HL-60/S4 (cell line): ENCODE measurements at regions not wholly inside any gene's neighbourhood (a gene's known extent, or its start where the extent isn't known, plus 50 kb on each side); places are given as distances from the start of the nearest gene placed in this dataset.

Experiments
- in situ Hi-C: fragments of 300-500 bp; cut with MboI; formaldehyde crosslinking; loops from 2 replicates; pipeline ENCODE4 v1.14.3; 2022; ENCODE audit warnings: low sequenced_read_pairs

DNA sequence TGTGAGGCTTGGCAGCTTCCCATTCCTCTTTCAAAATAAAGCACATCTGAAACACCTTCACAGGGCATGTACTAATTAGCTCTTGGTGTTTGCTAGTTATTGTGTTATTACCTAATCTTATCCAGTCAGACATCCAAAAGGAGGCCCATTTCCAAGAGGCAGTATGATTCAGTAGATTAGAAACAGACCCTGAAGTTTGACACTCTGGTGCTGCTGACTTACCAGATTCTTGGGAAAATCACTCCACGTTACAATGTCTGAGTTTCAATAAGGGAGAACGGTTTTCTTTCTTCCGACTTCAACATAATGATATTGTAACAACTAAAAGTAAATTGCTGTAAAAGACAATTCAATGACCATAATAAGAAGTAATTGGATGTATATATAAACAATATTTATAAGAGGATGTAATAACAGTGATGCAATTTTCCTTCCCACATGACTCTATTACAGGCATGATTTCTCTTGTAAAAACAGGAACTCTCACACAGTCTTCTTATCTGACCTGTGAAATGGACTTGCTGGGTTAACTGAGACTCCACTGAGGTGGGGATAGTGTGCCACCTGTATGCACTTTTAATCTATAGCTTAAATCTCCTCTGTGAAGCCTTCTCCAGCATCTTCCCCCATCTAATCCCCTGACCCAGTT lies 181.3 kb upstream of the ELL2 start:
- in situ Hi-C loops = no loop called here

DNA sequence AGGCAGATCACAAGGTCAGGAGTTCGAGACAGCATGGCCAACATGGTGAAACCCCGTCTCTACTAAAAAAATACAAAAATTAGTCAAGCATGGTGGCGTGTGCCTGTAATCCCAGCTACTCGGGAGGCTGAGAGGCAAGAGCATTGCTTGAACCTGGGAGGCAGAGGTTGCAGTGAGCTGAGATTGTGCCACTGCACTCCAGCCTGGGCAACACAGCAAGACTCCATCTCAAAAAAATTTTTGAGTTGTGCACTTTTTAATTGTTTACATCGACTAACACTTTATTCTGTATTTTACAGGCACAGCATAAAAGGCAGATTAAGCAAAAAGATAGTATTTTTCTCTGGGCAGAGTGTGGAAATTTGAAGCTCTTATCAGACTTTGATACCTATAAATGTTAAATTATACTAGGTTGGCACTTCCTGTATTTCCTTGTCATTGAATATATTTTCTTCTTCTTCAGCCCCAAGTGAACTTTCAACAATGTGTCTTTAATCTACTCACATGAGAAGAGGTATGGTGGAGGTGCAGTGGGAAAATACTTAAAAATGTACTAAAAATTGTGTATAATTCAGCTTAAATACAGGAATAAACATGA lies 180.6 kb upstream of the ELL2 start:
- in situ Hi-C loops = no loop called here

- in situ Hi-C loops = no loop called here
Observed at GRCh38 chr5:96141749-96142148, 180.1 kb upstream of the ELL2 start.

DNA sequence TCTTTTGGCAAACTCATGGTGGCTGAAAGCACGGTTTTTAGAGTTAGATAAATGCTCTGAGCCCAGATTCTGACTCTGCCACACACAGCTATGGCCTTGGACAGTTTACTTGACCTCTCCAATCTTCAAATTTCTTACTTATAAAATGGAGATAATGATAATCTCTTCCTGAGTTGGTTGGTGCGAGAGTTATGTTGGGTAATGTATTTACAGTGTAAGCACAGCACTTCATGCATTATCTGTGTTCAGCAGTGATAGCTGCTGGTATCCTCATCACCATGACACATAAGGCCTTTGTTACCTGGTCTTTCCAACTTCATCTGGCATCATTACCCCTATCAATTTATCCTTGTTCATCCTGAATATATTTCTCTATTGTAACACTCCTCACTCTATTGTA lies 178.8 kb upstream of the ELL2 start:
- in situ Hi-C loops = no loop called here

DNA sequence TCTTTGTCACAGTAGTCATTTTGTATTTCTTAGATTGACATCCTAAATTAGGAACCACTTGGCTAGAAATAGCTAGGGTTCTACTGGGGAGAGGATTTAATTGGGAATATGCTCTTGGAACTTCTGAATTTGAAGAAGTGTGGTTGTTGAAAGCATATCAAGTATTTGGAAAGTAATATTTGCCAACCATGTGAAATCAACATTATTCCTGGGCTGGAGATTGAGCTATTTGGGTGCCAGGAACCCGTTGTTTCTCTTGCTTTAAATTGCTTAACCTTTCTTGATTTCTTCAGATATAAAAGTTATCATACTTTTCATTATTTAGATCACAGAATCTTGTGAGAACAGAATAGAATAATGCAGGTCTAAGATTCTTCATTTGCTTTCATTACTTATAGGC lies 178.4 kb upstream of the ELL2 start:
- in situ Hi-C loops = no loop called here

GRCh38 chr5:96134886-96135285 lies 173.2 kb upstream of the ELL2 start:
- in situ Hi-C loops = no loop called here

DNA sequence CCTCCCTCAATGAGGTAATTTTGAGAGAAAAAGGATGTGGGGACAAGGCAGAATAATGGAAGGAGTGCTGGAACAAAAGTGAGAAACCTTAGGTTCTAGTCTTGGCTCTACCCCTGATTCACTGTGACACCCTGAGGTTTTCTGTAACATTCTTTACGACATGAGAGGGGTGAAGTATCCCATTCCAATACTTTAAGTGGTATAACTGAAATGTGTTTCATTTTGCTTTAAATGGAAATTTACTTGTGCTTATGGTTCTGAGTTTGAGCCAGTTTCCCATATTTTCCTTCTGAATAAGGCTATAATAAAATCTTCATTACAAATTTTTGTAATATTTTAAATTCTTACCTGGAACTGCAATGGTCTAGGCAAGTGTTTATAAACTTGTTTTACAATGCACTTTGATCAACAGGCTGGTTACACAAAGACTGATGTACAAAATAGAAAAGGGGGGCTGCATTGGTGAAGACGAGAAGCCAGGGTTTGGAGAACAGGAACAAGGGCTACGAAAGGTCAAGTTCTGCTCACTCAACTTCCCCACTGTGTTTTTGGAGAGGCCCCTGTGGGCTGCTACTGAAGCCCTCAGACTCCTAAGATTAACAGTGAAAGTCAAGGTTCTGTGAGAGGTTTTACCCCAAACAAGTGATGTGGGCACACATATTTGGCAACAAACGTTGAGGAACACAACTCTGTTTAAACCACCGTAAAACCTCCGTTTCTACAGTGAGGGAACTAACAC lies 171.9 kb upstream of the ELL2 start:
- in situ Hi-C loops = no loop called here

DNA sequence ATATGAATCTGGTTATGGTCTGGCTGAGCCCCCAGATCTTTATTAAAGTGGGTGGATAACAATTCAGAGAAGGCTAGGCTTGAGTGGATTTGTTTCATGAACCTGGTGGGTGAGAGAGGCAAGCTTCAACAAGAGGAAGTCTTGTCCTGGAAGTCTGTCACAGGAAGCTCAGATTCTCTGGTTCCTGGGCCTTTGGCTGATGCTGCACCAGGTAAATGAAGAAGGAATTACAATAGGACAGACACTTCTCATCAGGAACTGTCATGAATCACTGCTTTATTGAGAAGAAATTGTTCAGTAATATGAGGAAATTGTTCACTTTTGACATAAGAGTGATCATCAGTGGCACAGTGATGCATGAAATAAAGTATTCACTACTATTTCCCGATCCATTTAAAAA lies 167.6 kb upstream of the ELL2 start:
- in situ Hi-C loops = no loop called here

GRCh38 chr5:96128204-96128864 lies 166.7 kb upstream of the ELL2 start:
- in situ Hi-C loops = no loop called here

- in situ Hi-C loops = no loop called here
Observed at GRCh38 chr5:96127538-96127937, 165.9 kb upstream of the ELL2 start.

DNA sequence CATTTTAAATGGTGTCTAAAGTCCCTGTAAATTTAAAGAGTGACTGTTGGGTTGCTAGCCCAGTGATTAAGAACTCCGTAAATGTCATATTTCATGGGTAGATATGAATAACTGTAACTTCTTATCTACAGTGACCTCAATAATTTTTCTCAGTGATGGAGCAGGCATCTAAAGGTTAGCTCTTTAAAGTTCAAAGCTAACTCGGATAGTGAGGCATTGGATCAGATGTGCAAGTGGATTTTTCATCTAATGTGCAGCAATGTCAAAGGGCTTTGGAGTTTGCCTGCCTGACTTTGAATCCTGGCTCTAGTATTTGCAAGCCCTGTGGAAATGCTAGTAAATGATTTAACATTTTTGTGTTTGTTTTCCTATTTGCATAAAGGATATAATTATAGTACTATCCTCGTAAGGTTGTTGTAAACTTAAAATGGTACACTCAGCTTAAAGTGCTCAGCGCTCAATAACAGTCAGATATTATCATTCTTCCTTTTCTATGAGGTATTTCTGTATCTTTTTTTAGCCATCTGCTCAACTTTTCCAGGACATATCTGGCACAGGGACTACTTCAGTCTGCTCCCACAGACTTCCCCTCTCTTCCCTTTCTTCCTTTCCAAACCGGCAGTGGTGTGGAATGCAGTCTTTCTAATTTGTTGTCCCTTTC lies 163.7 kb upstream of the ELL2 start:
- in situ Hi-C loops = no loop called here

GRCh38 chr5:96124589-96124988 lies 162.9 kb upstream of the ELL2 start:
- in situ Hi-C loops = no loop called here

GRCh38 chr5:96123418-96123817 lies 161.8 kb upstream of the ELL2 start:
- in situ Hi-C loops = no loop called here

DNA sequence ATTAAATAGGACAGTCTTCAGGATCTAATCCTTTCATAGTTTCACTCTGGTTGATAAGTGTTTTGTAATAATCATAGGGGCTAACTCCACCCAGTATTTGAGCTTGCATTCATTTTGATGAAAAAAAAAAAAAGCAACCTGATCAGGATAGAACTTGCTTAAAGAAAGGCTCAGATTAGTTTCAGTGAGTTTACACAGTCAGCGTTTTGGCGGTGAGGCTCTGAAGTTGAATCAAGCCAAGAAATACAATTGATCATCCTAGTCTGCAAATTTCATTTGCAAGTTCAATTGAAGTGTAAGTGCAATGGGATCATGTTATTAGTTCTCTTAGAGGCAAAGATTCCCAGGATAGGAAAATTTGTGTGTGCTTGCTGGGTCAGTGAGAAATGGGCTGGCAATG lies 159.7 kb upstream of the ELL2 start:
- in situ Hi-C loops = no loop called here

GRCh38 chr5:96120120-96120519 lies 158.5 kb upstream of the ELL2 start:
- in situ Hi-C loops = no loop called here

GRCh38 chr5:96117771-96118651 lies 156.4 kb upstream of the ELL2 start:
- in situ Hi-C loops = no loop called here

GRCh38 chr5:96115147-96115807 lies 153.6 kb upstream of the ELL2 start:
- in situ Hi-C loops = no loop called here

DNA sequence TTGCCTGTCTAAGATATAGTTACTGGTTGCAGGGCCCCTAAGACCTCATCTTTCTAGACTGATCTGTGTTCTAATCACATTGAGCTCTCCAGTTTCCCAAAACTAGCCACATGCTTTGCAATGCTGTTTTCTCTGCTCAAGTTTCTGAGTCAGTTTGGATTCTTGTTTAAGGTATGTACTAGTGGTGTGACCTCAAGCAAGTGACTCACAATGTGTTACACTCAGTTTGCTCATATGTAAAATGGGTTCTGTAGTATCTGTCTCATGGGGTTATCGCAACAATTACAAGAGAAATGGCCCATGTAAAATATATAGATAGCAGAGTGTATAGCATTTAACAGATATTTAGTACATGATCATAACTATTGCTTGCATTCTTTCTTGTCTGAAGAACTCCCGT lies 153.1 kb upstream of the ELL2 start:
- in situ Hi-C loops = no loop called here

DNA sequence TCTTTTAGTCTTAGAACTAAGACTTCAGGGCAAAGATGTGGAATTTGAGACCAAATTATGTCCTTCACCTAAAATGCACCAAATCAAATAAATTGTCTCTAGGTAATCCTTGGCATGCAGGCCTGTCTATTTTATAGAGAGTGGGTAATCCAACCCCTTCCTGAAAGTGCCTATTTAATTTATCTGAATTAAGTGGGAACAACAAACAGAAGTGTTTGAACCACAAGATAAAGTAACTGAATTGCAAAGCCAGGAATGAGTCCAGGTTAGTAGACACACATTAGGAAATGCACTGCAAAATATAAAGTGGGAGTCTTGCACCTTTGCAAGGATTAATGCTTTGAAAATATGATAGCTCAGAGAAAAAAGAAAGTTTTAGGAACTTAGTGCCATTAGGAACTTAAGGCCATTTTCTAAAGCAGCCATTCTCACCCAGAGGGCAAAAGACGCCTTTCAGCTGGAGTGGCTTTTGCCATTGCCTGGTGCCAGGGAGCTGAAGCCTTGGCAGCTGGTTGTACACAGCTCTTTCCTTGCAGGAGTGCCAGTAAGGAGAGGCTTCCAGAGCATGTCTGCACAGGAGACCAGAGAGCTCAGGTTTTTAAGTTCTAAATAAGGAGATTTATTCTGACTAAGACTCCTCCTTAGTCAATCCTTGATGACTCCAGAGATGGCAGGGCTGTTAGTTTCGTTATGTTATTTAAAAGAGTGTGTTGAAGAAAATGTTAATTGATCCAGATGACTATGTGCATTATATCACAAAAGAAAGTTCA lies 151.7 kb upstream of the ELL2 start:
- in situ Hi-C loops = no loop called here
